T-helper 22 cell (primary cell): ENCODE measurements at regions not wholly inside any gene's neighbourhood (a gene's known extent, or its start where the extent isn't known, plus 50 kb on each side); places are given as distances from the start of the nearest gene placed in this dataset.

Source experiments
- DNase-seq: peaks from one replicate; pipeline ENCODE4 v3.0.0-alpha.2; 2020; ENCODE audit warnings: low read depth

GRCh38 chr6:41404182-41404845 is 68.9 kb downstream of the NCR2 start:
- DNase-seq: no peak

GRCh38 chr6:41405941-41406727 is 70.7 kb downstream of the NCR2 start:
- DNase-seq: no peak

GRCh38 chr6:41406728-41407489 is 71.5 kb downstream of the NCR2 start:
- no peak for DNase-seq

GRCh38 chr6:41408576-41408975 is 73.2 kb downstream of the NCR2 start:
- no peak for DNase-seq

GRCh38 chr6:41408982-41409381 is 73.6 kb downstream of the NCR2 start:
- no peak for DNase-seq

GRCh38 chr6:41409489-41409888 is 74.1 kb downstream of the NCR2 start:
- no peak for DNase-seq

GRCh38 chr6:41411961-41412360 is 76.6 kb downstream of the NCR2 start:
- no peak for DNase-seq

- DNase-seq: no peak
These were observed 77.8 kb downstream of the NCR2 start for GRCh38 chr6:41413250-41413649.

GRCh38 chr6:41416501-41416837 is 81.1 kb downstream of the NCR2 start:
- no peak for DNase-seq

GRCh38 chr6:41418741-41419140 is 83.3 kb downstream of the NCR2 start:
- DNase-seq: no peak

- no peak for DNase-seq
These were observed 84.0 kb downstream of the NCR2 start for GRCh38 chr6:41419385-41419784.

GRCh38 chr6:41420186-41420585 is 84.8 kb downstream of the NCR2 start:
- DNase-seq: no peak

- DNase-seq: no peak
These were observed 86.8 kb downstream of the NCR2 start for GRCh38 chr6:41422161-41422560.

- no peak for DNase-seq
These were observed 87.6 kb downstream of the NCR2 start for GRCh38 chr6:41423002-41423401.

- peak; percentile 28 for DNase-seq
These were observed 89.1 kb downstream of the NCR2 start for GRCh38 chr6:41424370-41425058.

GRCh38 chr6:41425511-41425910 is 90.1 kb downstream of the NCR2 start:
- DNase-seq: no peak

- no peak for DNase-seq
These were observed 91.0 kb downstream of the NCR2 start for GRCh38 chr6:41426438-41426851.

- DNase-seq: no peak
These were observed 91.7 kb downstream of the NCR2 start for GRCh38 chr6:41426888-41427641.

- no peak for DNase-seq
These were observed 92.4 kb downstream of the NCR2 start for GRCh38 chr6:41427642-41428335.

- DNase-seq: no peak
These were observed 93.1 kb downstream of the NCR2 start for GRCh38 chr6:41428336-41428995.
